HUES6 (cell line): ENCODE measurements at regions not wholly inside any gene's neighbourhood (a gene's known extent, or its start where the extent isn't known, plus 50 kb on each side); places are given as distances from the start of the nearest gene placed in this dataset.

ENCODE experiments used
- H3K27ac ChIP-seq: 2 replicates; pipeline ENCODE4 v1.7.0; 2013; ENCODE audit warnings: low read depth, mild to moderate bottlenecking, low read length, inconsistent platforms
- H3K27me3 ChIP-seq: 2 replicates; pipeline ENCODE4 v1.6.1; 2013; ENCODE audit warnings: low read length; ENCODE audit not compliant: control insufficient read depth, insufficient read depth
- H3K36me3 ChIP-seq: 2 replicates; pipeline ENCODE4 v1.6.1; 2013; ENCODE audit warnings: low read length; ENCODE audit not compliant: control insufficient read depth, insufficient read depth
- H3K4me1 ChIP-seq: 2 replicates; pipeline ENCODE4 v1.6.1; 2013; ENCODE audit warnings: low read length; ENCODE audit not compliant: control insufficient read depth, insufficient read depth
- H3K4me3 ChIP-seq: 2 replicates; pipeline ENCODE4 v1.5.1; 2013; ENCODE audit warnings: low read depth, low read length
- H3K9ac ChIP-seq: one replicate; pipeline ENCODE4 v1.6.1; 2013; ENCODE audit warnings: mild to moderate bottlenecking, low read length
- H3K9me3 ChIP-seq: 2 replicates; pipeline ENCODE4 v1.6.1; 2013; ENCODE audit warnings: low read depth, low read length; ENCODE audit not compliant: control insufficient read depth, insufficient read depth

DNA sequence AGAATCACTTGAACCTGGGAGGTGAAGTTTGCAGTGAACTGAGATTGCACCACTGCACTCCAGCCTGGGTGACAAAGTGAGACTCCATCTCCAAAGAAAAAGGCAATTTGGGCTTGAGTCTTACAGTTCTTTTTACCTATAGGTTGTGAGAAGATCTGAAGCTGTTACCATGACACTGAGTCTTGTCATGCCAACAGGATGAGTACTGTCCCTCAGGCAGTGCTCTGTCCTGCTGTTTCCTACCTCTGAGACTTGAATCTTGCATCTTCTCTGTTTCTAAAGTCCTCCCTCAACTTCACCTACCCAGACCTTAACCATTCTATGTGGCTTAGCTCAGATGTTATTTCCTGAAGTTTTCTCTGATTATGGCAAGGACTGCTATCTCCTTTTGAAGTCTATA, 400.8 kb upstream of the PRICKLE1 start:
- H3K27me3 ChIP-seq = no peaks in the 10 kb centered on the region
- H3K4me3 ChIP-seq = no peak overlapping the region
- no peak overlapping the region for H3K9ac ChIP-seq
- no peak overlapping the region for H3K27ac ChIP-seq
- no peaks in the 10 kb centered on the region for H3K9me3 ChIP-seq
- H3K4me1 ChIP-seq = peaks cover 19% of the 10 kb centered on the region
- H3K36me3 ChIP-seq = no peaks in the 10 kb centered on the region

- Histone ChIP-seq H3K27me3 (no peaks in the 10 kb centered on the region), H3K9ac (no peak overlapping the region), H3K9me3 (no peaks in the 10 kb centered on the region), H3K4me3 (no peak overlapping the region), H3K4me1 (peaks cover 23% of the 10 kb centered on the region), H3K27ac (no peak overlapping the region), H3K36me3 (no peaks in the 10 kb centered on the region)
Observed at GRCh38 chr12:42987216-42987650, 397.7 kb upstream of the PRICKLE1 start.

- H3K27me3 ChIP-seq = no peaks in the 10 kb centered on the region
- no peak overlapping the region for H3K9ac ChIP-seq
- no peak overlapping the region for H3K27ac ChIP-seq
- H3K36me3 ChIP-seq = no peaks in the 10 kb centered on the region
- no peak overlapping the region for H3K4me3 ChIP-seq
- no peaks in the 10 kb centered on the region for H3K9me3 ChIP-seq
- H3K4me1 ChIP-seq = peaks cover 33% of the 10 kb centered on the region
Observed at GRCh38 chr12:42985506-42985905, 396.0 kb upstream of the PRICKLE1 start.

DNA sequence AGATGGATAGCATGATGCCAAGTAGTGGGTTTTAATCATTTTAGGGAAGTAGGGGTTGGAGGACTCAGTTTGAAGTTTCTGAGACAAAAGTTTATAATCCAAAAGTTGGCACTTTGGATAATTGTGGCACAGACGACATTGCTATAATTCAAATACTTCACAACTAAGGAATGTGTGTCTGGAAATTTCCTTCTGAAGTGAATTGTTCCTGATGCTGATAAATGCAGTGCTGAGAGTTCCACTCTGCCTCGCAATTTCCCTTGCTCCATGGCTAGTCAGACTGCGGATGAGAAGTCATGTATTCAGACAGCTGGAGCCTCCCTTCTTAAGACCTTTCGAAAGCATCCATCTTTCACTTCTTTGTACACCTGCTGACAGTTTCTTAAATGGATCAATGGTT, 393.3 kb upstream of the PRICKLE1 start:
- no peak overlapping the region for H3K27ac ChIP-seq
- peaks cover 36% of the 10 kb centered on the region for H3K4me1 ChIP-seq
- no peaks in the 10 kb centered on the region for H3K36me3 ChIP-seq
- H3K27me3 ChIP-seq = no peaks in the 10 kb centered on the region
- no peaks in the 10 kb centered on the region for H3K9me3 ChIP-seq
- H3K9ac ChIP-seq = no peak overlapping the region
- H3K4me3 ChIP-seq = no peak overlapping the region

- H3K27me3 ChIP-seq = no peaks in the 10 kb centered on the region
- H3K4me3 ChIP-seq = no peak overlapping the region
- H3K9me3 ChIP-seq = no peaks in the 10 kb centered on the region
- H3K27ac ChIP-seq = no peak overlapping the region
- peaks cover 26% of the 10 kb centered on the region for H3K4me1 ChIP-seq
- no peaks in the 10 kb centered on the region for H3K36me3 ChIP-seq
- no peak overlapping the region for H3K9ac ChIP-seq
Observed at GRCh38 chr12:42981379-42981778, 391.8 kb upstream of the PRICKLE1 start.

- H3K27me3 ChIP-seq = no peaks in the 10 kb centered on the region
- no peaks in the 10 kb centered on the region for H3K36me3 ChIP-seq
- H3K4me1 ChIP-seq = peaks cover 17% of the 10 kb centered on the region
- H3K27ac ChIP-seq = no peak overlapping the region
- H3K9me3 ChIP-seq = no peaks in the 10 kb centered on the region
- H3K4me3 ChIP-seq = no peak overlapping the region
- H3K9ac ChIP-seq = no peak overlapping the region
Observed at GRCh38 chr12:42980441-42980840, 390.9 kb upstream of the PRICKLE1 start.

- no peak overlapping the region for H3K4me3 ChIP-seq
- H3K9me3 ChIP-seq = no peaks in the 10 kb centered on the region
Observed at GRCh38 chr12:42979746-42980145, 390.2 kb upstream of the PRICKLE1 start.

GRCh38 chr12:42978708-42979107, 389.2 kb upstream of the PRICKLE1 start:
- H3K4me3 ChIP-seq = no peak overlapping the region
- H3K27ac ChIP-seq = no peak overlapping the region
- no peaks in the 10 kb centered on the region for H3K9me3 ChIP-seq
- peaks cover 13% of the 10 kb centered on the region for H3K4me1 ChIP-seq
- H3K27me3 ChIP-seq = no peaks in the 10 kb centered on the region
- no peaks in the 10 kb centered on the region for H3K36me3 ChIP-seq
- no peak overlapping the region for H3K9ac ChIP-seq

More at GRCh38 chr12:42979746-42980145, 390.2 kb upstream of the PRICKLE1 start:
- Histone ChIP-seq H3K27ac (no peak overlapping the region), H3K27me3 (no peaks in the 10 kb centered on the region), H3K36me3 (no peaks in the 10 kb centered on the region), H3K9ac (no peak overlapping the region), H3K4me1 (peaks cover 13% of the 10 kb centered on the region)

DNA sequence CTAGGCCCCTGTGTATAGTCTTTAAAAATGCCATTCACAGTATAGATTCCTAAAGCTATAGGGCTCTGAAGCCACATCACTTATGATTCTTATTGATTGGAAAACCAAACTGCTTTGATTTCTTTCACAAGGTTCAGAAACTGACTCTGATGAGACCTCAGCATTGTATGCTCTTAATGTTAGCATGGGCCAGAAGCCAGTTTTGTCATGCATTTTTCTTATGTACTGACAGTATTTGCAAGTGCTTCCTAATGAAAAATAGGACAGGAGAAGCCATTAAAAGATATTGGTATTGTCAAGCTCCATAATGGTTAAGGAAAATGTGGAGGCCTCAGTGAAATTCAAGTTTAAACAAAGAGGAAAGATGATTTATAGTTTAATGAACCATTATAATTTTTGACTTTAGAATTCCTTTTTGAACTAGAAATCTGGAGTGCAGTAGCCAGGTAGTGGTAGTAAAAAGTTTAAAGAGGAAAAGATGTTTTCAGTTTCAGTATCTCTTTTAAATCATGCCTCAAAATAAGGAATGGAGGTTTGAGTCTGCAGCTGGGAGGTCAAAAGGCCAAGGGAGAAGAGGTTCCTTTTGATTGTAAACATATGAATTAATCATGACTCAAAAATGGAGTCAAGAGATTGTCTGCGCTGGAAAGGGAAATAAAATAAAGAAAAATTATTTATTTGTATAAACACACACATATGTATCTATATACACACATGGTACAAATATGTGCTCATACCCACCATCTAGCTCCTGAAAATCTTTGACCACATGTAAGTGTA, 388.1 kb upstream of the PRICKLE1 start:
- Histone ChIP-seq H3K36me3 (no peaks in the 10 kb centered on the region), H3K27ac (no peak overlapping the region), H3K9me3 (no peaks in the 10 kb centered on the region)

DNA sequence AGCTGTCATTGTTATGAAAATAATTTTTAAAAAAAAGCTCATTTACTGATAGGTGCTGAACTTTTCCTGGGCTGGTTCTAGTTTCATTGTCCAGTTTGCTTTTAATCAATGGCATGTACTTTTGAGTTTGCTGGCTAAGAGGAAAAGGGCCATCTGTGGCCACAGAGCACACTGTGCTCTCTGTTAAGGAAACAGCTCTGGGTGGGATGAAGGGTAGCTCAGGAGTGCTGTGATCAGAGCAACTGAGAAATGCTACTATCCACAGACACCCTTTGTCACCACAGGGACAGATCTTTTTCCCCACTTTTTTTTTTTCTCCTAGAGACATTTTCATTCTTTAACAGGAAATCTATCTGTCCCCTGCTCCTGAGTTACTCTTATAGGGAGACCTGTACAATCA, 387.1 kb upstream of the PRICKLE1 start:
- Histone ChIP-seq H3K4me3 (no peak overlapping the region), H3K36me3 (no peaks in the 10 kb centered on the region), H3K27me3 (no peaks in the 10 kb centered on the region), H3K27ac (no peak overlapping the region), H3K9me3 (no peaks in the 10 kb centered on the region), H3K9ac (no peak overlapping the region), H3K4me1 (peaks cover 13% of the 10 kb centered on the region)

More for the DNA sequence above, 388.1 kb upstream of the PRICKLE1 start:
- Histone ChIP-seq H3K27me3 (no peaks in the 10 kb centered on the region), H3K9ac (no peak overlapping the region), H3K4me3 (no peak overlapping the region), H3K4me1 (peaks cover 13% of the 10 kb centered on the region)

DNA sequence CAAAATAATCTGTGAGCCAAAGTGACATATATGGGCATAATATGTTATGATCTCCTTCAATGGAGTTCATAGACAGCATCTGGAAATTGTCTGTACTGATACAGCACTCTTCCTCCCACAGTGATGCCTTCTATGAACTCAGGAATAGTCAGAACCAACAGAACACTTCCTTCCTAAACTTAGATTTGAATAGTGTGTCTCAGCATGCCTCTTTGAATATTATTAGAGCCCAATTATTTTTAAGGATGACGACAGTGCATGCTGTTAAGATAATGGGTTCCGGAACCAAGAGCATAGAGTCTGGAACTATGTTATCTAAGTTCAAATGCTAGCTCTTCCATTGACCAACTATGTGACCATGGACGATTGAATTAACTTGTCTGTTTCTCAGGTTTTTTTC, 386.6 kb upstream of the PRICKLE1 start:
- no peaks in the 10 kb centered on the region for H3K9me3 ChIP-seq
- H3K36me3 ChIP-seq = no peaks in the 10 kb centered on the region
- H3K4me3 ChIP-seq = no peak overlapping the region

More for the DNA sequence above, 386.6 kb upstream of the PRICKLE1 start:
- H3K27me3 ChIP-seq = no peaks in the 10 kb centered on the region
- H3K9ac ChIP-seq = no peak overlapping the region
- peaks cover 8% of the 10 kb centered on the region for H3K4me1 ChIP-seq
- no peak overlapping the region for H3K27ac ChIP-seq
